ENCODE measurements at regions not wholly inside any gene's neighbourhood (a gene's known extent, or its start where the extent isn't known, plus 50 kb on each side); places are given as distances from the start of the nearest gene placed in this dataset.
"Not testable (repeated sequence)": the region's sequence is repeated elsewhere in the genome, so short reads cannot be mapped to it uniquely, and the experiment has no call there.

DNA sequence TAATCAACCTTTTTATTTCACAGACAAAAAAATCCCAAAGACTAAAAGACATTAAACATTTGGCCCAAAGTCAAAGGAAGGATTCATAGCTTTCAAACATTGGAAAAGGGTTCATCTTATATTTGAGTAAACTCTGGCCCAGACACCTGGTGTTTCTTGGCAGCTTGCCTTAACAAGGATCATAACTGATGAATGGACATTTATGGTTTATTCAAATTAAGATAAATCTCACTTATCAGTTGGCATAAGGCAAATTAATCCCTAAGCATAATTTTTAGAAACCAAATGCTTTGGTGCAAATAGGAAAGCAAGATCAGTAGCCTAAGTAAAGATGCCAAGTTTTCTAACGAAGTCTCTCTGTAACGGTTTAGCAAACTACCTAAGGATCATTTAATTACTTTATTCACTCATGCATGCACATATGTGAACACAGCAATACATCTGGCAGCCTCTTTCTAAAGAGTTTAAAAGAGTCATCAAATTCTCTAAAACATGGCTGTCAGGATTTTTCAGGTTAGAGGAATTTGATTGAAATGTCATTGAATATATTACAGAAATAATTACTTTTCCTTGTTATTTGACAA is 323.4 kb upstream of the RBMS1 start:
- no peak for DNase-seq

DNA sequence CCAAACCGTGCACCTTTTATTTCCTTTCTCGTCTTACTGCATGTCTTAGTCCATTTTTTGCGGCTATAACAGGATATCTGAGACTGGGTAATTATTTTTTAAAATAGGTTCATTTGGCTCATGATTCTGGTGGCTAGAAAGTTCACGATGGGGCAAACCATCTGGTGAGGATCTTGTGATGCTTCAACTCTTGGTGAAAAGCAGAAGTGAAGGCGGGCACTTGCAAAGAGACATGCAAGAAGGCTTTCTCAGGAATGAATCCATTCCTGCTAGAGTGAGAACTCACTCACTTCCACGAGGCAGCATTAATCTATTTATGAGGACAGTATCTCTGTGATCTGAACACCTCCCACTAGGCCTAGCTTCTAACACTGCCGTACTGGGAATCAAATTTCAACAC is 327.1 kb upstream of the RBMS1 start:
- no peak for DNase-seq

DNA sequence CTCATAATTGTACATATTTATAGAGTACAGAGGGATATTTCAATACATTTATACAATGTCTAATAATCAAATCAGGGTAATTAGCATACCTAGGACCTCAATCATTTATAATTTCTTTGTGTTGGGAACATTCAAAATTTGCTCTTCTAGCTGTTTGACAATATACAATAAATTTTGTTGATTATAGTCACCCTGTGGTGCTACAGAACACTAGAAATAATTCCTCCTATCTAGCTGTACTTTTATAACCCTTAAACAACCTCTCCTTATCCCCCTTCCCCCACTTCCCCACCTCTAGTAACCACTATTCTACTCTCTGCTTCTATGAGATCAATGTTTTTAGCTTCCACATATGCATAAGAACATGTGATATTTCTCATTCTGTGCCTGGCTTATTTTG is 328.4 kb upstream of the RBMS1 start:
- no peak for DNase-seq

DNA sequence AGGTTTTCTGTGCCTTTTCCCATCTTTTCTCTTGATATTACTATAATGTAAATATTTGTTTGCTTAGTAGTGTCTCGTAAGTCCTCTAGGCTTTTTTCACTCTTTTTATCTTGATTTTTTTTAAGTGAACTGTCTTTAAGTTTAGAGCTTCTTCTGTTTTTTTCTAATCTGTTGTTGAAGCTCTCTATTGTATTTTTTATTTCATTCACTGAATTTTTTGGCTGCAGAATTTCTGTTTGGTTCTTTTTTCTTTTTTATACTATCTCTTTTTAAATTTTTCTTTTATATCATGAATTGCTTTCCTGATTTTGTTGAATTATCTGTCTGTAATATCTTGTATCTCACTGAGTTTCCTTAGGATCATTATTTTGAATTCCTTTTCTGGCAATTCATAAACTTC is 331.8 kb upstream of the RBMS1 start:
- no peak for DNase-seq

DNA sequence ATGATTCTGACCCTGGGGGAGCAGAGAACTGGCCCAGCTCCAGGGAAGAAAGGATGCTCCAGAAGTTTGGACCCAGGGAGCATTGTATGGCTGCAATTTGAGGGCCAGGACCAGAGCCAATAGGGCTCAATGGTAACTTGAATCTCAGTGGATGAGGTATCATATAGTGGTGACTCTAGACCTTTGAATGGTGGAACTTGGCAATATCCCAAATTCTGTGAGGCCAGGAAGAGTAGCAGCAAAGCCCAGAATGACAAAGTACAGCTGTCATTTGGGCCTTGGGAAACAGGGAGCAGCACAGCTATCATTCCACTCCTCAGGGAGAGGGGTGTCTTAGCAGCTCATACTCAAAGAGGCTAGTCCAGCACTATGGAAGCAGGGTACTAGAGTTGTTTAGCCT is 332.9 kb upstream of the RBMS1 start:
- DNase-seq = no peak

DNA sequence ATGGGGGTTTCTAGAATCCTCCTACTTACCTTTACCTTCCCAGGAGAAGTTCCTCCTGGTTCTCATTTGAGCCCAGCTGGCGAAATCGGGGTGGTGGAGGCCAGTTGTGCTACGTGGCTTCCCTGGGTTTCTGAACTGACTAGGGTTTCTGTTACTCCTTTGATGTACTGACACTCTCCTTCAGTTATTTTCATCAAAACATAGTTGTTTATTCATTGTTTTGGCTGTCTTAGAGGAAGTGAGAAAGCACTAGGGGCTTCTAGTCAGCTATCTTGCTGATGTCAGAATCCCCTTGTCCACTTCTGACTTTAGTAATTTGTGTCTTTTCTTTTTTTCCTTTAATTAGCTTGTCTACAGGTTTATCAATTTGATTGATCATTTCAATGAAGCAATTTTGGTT is 332.2 kb upstream of the TANK start:
- no peak for DNase-seq

DNA sequence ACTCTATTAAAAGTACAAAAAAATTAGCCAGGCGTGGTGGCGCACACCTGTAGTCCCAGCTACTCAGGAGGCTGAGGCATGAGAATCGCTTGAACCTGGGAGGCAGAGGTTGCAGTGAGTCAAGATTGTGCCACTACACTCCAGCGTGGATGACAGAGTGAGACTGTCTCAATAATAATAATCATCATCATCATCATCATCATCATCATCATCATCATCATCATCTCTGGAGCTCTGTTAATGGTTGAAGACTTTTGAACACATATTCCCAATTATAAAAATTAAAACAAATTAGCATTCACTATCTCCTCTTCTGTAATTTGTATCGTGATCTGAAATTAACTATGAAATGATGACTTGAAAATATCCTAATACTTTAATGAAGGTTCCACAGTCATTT is 327.8 kb upstream of the TANK start:
- not testable (repeated sequence) for DNase-seq

DNA sequence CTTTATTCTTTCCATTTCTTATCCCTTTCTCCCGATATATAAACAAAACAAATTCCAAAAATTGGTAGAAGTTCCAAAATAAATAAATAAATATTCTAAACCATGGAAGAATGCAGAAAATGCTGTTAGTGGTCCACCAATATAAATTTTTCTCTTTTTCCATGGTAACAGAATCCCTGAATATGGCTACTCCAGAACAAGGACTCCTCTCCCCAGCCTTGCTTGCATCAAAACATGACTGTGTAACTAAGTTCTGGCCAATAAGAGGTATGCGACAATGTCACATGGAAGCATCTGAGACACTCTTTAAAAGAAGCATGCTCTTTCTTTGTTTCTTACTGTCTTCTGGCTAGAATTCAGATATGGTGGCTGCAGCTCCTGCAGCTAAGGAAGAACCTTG is 325.1 kb upstream of the TANK start:
- DNase-seq = no peak

DNA sequence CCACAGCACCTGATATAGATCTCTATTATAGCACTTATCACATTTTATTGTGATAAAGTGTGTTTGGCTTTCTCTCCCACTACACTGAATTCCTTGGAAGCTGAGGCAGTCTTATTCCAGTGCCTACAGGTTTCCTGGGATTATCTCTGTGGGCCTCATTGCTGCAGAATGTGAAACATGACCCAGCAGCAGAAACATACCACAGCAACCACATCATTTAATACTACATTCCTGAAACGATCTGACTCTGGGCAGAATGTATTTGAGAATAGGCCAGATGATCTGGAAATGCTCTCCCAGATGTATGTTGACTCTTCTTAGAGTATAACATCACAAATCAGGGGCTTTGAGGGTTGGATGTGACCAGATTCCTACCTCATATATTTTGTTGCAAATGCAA is 323.5 kb upstream of the TANK start:
- DNase-seq = no peak

DNA sequence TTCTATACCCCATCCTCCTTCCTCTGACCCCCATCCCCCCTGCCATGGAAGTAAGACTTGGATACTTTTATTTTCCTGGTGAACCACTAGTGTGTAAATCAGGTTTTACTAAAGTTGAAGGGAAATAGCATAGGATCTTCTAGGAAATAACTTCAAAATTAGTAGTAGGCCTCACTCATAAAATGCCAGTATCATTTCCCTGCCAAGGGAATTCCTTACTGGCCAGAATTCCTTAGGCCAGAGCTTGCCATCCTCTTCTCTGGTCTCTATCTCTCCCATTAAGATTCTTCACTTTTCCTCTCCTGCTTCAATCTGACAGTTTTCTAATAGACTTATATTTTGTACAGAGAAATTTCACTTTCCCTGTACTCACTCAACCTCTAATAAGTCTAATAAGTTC is 322.8 kb upstream of the TANK start:
- no peak for DNase-seq

DNA sequence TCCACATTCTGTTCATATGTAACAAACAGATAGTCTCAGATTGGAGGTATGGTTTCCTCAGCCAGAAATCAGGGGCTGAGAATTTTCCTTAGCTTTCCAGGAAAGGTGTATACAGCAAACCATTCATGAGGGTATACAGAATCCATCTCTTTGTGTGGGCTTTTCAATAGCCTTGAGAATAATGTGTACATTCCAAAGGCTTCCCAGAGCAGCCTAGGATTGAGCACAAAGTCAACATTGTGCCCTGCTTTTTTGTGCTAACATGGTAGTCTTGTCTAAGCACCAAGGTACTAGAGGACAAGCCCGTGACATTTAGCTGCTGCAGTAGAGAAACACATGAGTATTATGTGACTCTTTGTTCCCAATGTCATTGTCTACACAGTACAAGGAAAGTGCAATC is 322.1 kb upstream of the TANK start:
- no peak for DNase-seq

DNA sequence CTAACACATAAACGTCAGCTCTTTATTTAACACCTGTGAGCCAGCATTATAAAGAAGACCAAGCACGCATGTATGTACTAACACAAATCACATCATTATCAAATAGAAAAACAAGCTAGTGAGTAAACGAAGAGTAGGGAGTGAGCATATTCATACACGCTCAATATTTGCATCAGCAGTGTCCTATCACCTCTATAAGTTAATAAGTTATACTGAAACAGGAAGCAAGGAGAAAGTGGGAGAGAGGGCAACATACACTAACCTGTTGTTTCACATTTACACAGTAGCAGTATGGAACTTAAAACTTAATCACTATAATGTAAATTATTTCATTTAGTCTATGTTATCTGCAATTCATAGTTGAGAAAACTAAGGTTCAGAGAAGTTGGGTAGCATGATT is 321.5 kb upstream of the TANK start:
- DNase-seq = no peak

DNA sequence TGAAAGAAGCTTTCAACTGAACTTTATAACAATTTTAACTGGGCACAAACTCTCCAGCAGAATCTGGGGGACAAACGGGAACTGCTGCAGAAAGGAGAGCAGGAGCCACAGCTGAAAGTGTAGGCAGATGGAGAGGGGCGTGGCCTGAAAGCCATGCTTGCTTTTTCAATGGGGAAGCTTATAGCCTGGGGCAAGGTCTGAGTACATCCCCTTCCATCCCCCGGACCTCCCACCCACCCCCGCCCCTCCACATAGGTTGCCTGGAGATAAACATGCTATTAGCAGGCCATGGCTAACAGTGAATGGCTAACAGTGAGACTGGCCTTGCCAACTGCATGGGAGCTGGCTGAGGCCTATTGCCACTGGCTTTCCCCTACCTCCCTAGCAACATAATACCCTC is 317.9 kb upstream of the TANK start:
- no peak for DNase-seq

DNA sequence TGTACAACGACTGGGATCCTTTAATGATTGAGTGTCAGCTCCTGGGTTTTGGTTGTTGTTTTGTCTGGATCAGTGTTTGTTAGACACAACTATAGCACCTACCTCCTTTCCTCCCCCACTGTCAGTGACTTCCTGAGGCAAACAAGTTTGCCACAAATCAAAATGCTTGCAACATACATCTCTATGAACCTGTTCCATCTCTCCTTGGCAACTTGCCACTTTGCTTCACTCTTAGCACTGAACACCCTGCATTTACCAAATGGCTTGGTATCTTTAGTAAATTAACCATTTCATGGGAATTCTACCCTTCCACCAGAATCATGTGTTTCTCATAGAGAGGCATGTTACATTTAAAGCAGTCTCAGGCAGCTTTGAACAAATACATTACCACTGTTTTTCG is 301.1 kb upstream of the TANK start:
- no peak for DNase-seq

DNA sequence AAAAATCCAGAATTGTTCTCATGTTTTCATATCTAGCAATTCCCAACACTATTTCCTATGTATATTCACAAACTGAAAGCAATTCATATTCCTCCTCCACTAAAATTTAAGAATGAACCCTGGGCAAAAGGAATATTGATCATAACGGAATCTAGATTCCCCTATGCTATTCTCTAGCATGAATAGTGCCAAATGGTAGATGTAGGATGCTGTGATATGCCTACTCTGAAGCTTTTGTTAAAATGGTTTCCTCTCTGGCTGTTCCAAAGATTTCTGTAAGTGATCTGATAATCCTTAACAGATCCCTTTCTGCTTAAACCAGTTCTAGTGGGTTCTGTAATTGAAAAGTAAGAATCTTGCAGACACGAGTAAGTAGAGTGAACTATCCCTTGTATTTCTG is 298.0 kb upstream of the TANK start:
- no peak for DNase-seq

DNA sequence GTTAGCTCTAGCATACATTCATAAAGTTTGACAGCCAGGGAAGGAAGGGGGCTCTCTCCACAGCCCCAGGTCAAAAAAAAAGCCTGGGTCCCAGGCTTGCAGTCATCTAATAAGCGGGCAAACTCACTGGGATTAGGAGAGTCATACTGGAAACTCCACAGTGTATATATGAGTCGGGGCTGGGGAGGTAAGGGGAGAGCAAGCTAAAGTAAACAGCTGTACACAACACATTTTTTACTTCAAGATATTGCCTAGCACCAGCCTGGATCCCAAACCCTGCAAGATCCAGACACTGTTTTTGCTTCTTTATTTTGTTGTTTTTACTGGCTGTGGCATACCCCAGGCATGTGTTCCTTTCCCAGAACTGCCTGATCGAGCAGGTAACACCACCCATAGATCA is 291.3 kb upstream of the TANK start:
- no peak for DNase-seq

DNA sequence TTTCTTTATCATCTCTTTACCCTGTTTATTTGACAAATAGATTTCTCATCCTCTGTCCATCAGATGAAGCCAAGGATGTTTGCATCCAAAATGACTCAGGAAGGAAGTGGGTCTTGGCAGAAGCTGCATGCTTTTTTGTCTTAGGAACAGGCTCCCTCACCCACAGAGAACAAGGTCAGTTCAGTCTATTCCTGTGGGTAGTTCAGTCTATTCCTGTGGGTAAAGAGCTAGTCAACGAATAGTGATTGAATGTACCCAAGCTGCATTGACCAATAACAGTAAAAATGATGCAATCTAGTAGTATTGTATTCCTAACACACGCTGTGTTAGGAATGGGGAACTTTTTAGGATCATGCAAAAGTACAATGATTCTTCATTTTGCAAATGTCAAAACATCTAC is 290.8 kb upstream of the TANK start:
- DNase-seq = no peak

DNA sequence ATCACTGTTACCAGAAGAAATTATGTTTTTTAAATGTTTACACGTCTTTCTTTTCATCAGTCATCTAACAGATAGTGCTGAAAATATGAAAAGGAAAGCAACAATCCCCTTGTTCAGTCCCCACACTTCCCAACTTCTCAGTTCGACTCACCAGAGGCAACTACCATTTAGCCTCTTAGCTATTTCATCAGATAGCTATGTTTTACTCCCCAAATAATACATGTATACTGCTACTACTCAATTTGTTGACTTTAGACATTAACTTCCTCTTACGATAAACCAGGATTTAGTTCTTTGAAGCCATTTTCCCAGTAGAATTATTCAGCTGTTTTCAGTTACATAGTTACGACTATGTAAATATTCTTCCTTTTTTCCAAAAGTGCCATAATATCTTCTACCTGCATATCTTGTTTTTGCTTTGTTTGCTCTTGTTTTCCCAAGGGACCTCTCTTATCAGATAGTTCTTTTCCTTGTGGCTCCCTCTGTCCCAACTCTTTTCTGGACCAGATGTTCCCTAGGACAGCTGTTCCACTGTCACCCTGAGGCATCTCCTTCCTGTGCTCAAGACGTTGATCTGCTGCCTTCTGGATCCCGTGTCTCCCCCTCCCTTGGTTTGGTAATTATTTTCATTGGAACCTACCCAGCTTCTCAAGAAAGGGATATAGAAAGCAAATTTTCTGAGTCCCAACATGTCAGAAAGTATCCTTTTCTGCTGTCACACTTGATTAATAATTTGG is 289.3 kb upstream of the TANK start:
- no peak for DNase-seq

DNA sequence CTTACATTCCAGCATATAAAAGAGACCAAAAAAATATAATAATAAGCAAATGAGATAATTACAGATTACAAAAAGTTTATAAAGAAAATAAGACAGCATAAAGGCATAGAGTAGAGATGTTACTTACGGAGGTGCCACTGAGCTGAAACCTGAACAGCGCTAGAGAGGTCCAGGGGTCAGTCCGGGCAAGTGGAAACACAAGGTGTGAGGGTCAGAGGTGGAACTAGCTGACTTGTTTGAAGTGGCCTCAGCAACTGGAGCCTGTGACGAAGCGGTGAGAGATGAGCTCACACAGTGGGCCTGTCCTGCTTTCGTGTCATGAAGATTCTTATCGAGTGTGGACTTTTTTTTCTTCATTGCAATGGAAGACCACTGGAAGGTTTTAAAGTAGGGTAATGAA is 288.3 kb upstream of the TANK start:
- no peak for DNase-seq

DNA sequence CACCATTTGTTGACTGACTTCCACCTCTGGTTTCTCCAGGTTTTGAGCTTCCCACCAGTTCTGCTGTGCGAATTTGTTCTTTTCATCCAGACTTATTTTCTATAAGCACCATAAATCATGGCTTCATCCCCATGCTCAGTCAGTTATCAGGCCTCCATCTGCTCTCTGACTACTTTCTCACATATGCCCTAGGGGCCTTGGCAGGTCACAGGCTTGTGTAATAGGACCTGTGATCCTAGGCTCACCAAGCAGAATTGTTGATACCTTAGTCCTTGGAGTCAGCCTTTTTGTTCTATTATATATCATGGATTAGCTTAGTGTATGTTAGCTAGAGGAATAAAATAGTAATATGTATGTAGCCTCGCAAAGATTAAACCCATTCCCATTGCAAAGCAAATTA is 284.2 kb upstream of the TANK start:
- no peak for DNase-seq

DNA sequence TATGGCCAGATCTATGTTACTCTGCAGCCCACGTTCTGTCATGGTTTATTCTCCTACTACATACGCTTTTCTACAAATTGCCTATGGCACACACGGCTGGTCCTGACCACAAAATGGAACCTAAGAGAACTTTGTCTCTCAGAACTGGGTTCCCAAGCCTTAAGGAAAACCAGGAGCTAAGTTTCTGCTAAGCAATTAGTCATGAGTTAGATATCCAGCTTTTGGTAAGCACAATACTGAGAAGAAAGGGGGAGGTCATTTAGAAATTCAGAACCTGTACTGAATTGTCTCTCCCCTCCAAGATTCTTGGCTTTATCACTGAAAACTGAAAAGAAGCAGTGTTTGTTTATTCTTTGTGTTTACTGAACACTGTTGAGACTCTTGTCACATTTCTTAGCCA is 283.5 kb upstream of the TANK start:
- DNase-seq = no peak

DNA sequence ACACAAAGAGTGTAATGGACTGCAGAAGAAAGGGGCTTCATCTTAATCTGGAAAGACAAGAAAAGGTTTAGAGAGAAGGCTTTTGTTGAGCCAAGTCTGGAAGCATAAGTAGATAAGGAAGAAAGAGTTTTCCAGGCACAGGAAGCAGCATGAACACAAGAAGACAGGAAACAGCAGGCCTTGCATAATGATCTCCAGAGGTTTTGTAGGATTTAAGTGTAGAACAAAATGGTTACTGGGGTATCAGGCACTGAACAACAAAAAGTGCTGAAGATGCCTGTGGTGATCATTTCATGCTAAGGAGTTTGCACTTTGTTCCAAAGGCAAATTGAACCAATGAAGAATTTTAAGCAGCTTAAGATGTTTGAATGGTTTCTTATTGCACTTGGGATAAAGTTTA is 281.6 kb upstream of the TANK start:
- no peak for DNase-seq

DNA sequence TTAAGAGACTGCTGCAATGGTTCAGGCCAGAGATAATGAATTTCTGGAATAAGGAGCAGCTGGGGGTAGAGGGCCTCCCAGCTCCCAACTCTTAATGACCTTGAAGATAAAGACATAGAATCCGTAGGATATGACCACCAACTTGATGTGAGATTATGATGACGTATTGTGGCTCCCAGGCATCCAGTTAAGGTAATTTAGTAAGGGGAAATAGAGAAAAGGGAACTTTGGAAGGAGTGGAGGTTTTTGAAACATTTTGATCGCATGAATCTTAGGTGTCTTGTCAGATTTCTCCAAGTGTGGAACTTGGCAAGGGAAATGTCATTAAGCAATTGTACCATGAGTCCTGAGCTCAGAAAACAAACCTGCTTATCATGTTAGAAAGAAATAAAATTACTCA is 277.3 kb upstream of the TANK start:
- no peak for DNase-seq

DNA sequence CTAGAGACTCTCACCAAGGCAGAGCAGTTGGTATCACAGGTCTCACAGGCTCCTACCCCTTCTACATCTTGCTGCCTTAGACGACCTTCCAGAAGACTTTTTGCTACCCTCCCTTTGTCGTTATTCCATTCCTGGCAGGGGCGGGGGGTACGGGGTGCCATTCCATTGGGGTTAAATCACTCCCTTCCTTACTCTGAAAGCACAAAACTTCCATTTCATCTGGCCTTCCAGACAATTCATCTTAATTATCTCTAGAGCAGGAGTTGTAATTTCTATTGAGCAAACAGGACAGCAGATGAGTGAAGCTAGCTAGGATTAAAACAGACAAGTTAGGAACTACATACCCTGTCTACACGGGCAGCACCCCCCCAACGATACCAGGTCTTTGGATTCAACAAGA is 276.2 kb upstream of the TANK start:
- no peak for DNase-seq

DNA sequence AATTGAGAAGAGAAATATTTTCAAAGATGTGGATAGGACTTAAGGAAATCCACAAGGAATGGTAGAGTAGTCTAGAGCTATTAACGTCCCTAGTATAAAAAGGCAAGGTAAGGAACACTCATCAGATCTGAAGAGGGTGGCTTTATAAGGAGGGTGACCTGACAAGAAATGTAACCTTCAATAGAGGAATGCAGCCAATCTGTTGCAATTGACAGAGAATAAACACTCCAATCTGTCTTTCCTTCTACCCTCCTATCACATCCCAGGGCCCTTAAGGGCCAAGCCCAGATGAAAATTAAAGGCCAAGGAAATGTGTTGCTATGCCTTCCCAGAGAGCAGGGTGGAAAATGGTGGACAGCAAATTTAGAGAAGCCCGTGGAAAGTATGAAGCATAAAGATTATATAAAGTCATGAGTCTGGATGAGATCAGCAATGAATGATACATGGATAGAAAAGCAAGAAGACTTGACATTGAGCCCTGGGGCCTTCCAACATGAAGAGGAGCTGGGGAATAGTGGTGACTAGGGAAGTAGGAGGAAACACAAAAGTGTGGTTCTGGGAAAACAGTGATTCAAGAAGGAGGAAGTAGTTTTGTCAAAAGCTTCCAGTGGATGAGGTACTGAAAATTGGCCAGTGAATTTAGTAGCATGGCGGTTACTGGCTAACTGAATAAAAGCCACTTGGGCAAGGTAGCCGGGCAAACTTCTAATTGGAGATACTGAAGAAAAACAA is 270.6 kb upstream of the TANK start:
- DNase-seq = no peak

Measured in activated CD4-positive, alpha-beta T cell treated with anti-CD3 and anti-CD28 coated beads for 48 hours (primary cell).